HG03175 (cell line): ENCODE measurements at regions not wholly inside any gene's neighbourhood (a gene's known extent, or its start where the extent isn't known, plus 50 kb on each side); places are given as distances from the start of the nearest gene placed in this dataset.

Experiments used
- ATAC-seq: cut with Tn5 transposase; IDR thresholded peaks from one replicate; pipeline ENCODE4 v1.9.1; 2021; ENCODE audit warnings: mild to moderate bottlenecking, moderate library complexity; ENCODE audit not compliant: unreplicated experiment

- no peak for ATAC-seq
Measured at GRCh38 chr4:77305766-77306165, 148.8 kb downstream of the CCNG2 start.

GRCh38 chr4:77306496-77306895, 149.5 kb downstream of the CCNG2 start:
- ATAC-seq: no peak

GRCh38 chr4:77308843-77309242, 151.8 kb downstream of the CCNG2 start:
- ATAC-seq: no peak

GRCh38 chr4:77309496-77309895, 152.5 kb downstream of the CCNG2 start:
- ATAC-seq: no peak

GRCh38 chr4:77310931-77311330, 153.9 kb downstream of the CCNG2 start:
- ATAC-seq: no peak

GRCh38 chr4:77314697-77315096, 157.7 kb downstream of the CCNG2 start:
- no peak for ATAC-seq

GRCh38 chr4:77327151-77327550, 170.1 kb downstream of the CCNG2 start:
- no peak for ATAC-seq

- no peak for ATAC-seq
Measured at GRCh38 chr4:77332696-77333270, 175.8 kb downstream of the CCNG2 start.

GRCh38 chr4:77336411-77337142, 179.6 kb downstream of the CCNG2 start:
- ATAC-seq: no peak

- ATAC-seq: no peak
Measured at GRCh38 chr4:77342170-77342810, 185.3 kb downstream of the CCNG2 start.

GRCh38 chr4:77344001-77344400, 187.0 kb downstream of the CCNG2 start:
- ATAC-seq: no peak

GRCh38 chr4:77344784-77345183, 187.8 kb downstream of the CCNG2 start:
- ATAC-seq: peak; percentile 61

- peak; percentile 58 for ATAC-seq
Measured at GRCh38 chr4:77347351-77347966, 190.5 kb downstream of the CCNG2 start.

GRCh38 chr4:77348815-77349214, 191.8 kb downstream of the CCNG2 start:
- no peak for ATAC-seq

- ATAC-seq: no peak
Measured at GRCh38 chr4:77349364-77349763, 192.4 kb downstream of the CCNG2 start.

GRCh38 chr4:77349796-77350195, 192.8 kb downstream of the CCNG2 start:
- ATAC-seq: no peak

GRCh38 chr4:77352192-77352591, 195.2 kb downstream of the CCNG2 start:
- no peak for ATAC-seq

GRCh38 chr4:77353724-77354315, 196.8 kb downstream of the CCNG2 start:
- ATAC-seq: peak; percentile 66

GRCh38 chr4:77354550-77354949, 197.5 kb downstream of the CCNG2 start:
- ATAC-seq: peak; percentile 65

- no peak for ATAC-seq
Measured at GRCh38 chr4:77355731-77356130, 198.7 kb downstream of the CCNG2 start.

GRCh38 chr4:77358315-77358928, 201.4 kb downstream of the CCNG2 start:
- no peak for ATAC-seq
